ENCODE measurements at regions not wholly inside any gene's neighbourhood (a gene's known extent, or its start where the extent isn't known, plus 50 kb on each side); places are given as distances from the start of the nearest gene placed in this dataset.

DNA sequence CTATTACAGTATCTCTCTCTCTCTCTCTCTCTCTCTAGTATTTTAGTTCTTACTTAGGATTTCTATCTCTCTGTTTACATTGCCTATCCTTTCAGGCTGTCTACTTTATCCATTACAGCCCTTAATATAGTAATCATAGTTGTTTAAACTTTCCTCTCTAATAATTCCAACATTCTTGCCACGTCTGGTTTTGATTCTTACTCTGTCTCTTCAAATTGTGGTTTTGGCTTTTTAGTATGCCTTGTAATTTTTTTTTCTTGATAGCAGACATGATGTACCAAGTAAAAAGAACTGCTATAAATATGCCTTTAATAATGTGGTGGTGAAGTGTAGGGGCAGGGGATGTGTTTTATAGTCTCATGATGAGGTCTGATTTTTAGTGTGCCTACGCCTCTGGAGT, 1809.5 kb upstream of the CELF4 start:
- DNase-seq (ENCODE audit: low read depth): no peak
- in situ Hi-C loops (cut with HindIII; ENCODE audit: low pct_unique_long_range_greater_than_20kb, low sequenced_read_pairs): no loop called here

DNA sequence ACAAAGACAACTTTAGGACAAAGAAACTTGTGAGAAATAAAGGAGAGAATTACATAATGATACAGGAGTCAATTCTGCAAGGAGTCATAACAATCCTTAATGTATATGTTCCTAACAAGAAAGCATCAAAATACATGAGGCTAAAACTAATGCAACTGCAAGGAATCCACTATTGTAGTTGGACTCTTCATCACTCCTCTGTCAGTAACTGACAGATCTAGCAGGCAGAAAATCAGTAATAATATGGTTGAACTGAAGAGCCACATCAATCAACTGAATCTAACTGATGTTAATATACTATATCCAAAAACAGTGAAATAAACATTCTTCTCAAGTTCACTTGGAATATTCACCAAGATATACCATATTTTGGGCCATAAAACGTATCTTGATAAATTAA, 1806.4 kb upstream of the CELF4 start:
- DNase-seq (ENCODE audit: low read depth): no peak
- in situ Hi-C loops (cut with HindIII; ENCODE audit: low pct_unique_long_range_greater_than_20kb, low sequenced_read_pairs): no loop called here

DNA sequence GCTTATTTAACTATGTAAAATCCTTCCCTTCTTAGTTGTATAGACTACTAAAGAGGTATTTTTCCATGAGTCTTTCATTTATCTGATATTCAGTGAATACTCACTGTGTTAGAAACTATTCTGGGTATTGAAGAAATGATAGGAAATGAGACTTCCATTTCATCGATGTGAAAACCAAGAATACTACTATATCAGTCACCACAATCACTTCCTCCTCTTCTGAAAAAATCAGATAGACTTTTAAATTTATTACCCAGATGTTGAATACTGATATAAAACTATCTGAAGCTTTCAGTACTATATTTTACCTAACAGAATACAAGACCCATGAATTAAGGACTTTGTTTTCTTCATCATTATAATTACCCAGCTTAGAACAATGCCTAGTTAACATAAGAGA, 1801.1 kb upstream of the CELF4 start:
- in situ Hi-C loops (cut with HindIII; ENCODE audit: low pct_unique_long_range_greater_than_20kb, low sequenced_read_pairs): no loop called here
- DNase-seq (ENCODE audit: low read depth): no peak

DNA sequence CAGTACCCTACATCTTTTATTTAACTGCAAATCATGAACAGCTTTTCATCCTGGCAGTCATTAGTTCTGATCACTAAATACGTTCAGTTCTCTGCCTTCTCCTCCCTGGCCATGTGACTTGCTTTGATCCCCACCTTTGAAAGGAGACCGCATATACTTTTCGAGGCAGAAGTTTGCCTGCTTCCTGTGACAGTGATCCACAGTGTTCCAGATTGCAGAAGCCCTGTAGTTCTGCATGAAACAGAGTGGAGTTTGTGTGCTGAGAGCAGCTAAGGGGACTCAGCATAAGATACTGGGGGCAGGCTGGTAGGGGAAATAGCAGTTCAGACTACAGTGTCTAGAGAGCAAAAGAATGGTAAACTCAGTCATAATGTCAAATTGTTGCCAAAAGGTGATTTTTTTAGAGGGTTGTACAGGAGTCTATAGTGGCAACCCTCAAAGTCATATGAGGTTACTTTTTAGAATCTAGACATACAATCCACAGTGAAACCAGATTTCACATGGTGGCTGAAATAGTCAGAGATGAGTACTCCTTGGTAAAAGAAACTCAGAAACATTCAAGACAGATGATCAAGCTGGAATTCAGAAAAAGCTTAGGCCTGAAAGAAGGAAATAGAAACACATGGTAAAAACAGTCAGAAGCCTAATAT, 1800.4 kb upstream of the CELF4 start:
- DNase-seq (ENCODE audit: low read depth): no peak
- in situ Hi-C loops (cut with HindIII; ENCODE audit: low pct_unique_long_range_greater_than_20kb, low sequenced_read_pairs): no loop called here

DNA sequence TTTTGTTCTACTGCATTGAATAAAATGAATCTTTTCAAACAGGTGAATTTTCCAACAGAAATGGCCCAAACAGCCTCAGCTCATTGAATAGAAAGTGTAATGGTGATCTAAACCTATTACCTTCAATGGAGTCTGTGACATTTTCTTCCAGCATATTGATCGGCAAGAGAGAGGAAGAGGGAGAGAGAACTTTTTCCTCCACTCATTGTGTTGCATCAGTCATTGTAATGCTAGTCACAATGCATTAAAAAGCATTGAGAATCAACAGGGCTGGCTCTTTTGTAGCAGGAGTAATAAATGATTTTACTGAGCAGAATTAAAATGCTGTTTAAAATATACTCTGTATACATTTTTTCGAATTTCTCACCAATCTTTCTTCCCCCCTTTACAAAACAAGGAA, 1794.5 kb upstream of the CELF4 start:
- in situ Hi-C loops (cut with HindIII; ENCODE audit: low pct_unique_long_range_greater_than_20kb, low sequenced_read_pairs): no loop called here
- no peak for DNase-seq (ENCODE audit: low read depth)

DNA sequence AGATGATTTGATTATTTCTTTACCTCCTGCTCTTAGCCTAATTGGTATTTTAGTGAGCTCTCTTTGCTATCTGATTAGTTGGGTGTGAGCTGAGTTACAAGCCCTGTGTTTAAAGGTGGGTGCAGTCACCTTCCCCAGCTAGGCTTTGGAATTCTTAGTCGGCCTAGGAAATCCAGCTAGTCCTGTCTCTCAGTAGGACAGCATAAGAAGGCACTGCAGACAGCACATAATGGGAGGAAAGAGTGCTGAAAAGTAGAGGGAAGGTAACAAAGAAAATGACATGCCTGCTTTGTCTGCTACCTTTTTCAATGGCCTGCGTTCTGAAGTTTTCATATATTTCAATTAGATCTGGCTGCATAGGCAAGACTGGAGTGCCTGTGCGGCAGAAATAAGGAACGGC, 1794.0 kb upstream of the CELF4 start:
- DNase-seq (ENCODE audit: low read depth): no peak
- in situ Hi-C loops (cut with HindIII; ENCODE audit: low pct_unique_long_range_greater_than_20kb, low sequenced_read_pairs): no loop called here

DNA sequence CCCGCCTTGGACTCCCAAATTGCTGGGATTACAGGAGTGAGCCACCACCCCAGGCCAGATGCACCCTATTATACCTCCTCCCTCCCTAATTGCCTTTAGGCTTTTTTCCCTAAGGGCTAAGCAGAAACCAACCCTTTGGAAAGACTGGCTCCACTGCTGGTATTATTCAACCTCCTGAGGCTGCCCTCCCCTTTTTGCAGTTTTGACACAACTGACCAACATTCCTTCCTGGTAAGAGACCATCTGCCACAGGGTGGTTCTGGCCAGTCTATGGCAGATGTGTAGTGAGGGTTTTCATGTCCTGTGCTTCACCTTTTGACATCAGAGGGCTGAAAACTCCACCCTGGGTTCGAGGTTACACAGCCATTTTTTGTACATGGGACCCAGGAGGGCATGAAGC, 1785.3 kb upstream of the CELF4 start:
- in situ Hi-C loops (cut with HindIII; ENCODE audit: low pct_unique_long_range_greater_than_20kb, low sequenced_read_pairs): no loop called here
- DNase-seq (ENCODE audit: low read depth): no peak

DNA sequence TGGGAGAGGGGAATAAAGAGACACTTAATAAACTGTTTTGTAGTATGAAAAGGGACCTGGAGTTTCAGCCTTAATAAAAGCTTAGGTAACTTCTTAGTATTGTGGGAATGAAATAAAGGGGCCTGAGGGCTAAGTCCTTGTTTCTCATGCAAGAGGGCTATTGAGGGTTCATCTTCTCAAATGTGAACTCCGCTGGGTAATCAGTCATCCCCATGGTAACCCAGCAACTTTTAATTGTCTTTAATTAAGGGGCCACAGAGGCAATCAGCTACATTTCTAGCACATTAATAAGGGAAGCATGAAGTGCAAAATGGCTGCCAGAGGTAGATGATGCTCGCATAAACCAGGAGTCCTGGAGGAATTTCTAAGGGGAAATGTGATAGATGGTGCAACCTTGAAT, 1784.2 kb upstream of the CELF4 start:
- no peak for DNase-seq (ENCODE audit: low read depth)
- in situ Hi-C loops (cut with HindIII; ENCODE audit: low pct_unique_long_range_greater_than_20kb, low sequenced_read_pairs): no loop called here

DNA sequence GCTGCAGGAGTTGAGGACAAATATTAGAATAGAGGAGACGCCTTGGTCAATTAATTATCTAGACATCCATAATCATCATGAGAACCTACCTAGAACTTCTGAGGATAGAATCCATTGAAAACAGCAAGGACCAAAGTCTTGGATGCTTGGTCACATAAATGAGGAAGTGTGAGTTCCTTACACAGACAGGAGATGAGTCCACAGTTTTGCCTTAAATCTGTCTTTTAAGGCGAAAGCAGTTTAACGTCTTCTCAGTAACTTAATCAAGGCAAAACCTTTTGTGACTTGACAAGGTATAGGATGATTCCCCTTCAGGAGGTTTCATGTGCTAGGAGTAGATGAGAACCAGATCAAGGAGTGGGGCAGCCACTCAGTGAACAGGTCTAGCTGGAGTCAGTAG, 1783.2 kb upstream of the CELF4 start:
- in situ Hi-C loops (cut with HindIII; ENCODE audit: low pct_unique_long_range_greater_than_20kb, low sequenced_read_pairs): no loop called here
- no peak for DNase-seq (ENCODE audit: low read depth)

DNA sequence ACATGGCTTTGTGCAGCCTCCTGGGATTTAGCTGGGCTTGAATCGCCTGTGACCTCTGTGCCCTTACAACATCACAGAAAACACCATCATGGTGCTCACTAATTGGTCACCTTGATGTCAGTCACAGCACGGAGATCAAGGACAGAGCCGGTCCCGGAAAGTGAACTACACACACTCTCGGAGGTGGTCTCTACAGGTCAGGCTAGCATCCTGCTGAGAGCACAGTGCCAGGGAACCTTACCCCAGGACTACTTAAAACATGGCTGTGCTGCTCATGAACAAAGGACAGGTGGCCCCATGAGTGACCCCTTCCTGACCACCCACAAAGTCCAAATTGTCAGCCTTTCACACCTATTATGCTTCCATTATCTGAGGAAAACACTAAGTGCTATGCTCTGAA, 1782.1 kb upstream of the CELF4 start:
- DNase-seq (ENCODE audit: low read depth): no peak
- in situ Hi-C loops (cut with HindIII; ENCODE audit: low pct_unique_long_range_greater_than_20kb, low sequenced_read_pairs): no loop called here

DNA sequence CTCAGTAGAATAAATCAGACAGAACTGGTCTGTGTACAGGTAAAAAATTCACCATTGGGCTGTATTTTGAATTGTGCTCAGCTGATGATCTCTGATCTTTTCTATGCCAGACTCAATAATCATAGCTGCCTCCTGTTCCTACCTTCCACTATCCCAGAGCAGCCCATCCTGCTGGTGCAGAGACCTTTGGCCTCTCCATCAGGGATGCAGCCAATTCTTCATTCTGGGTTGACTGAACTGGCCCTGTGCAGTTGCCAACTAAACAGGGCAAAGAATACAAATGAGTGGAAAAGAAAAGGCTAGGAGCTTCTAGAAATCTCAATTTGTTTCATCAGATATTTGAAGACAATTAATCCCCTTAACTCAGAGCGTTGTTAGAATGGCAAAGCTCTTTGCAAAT, 1781.3 kb upstream of the CELF4 start:
- DNase-seq (ENCODE audit: low read depth): no peak
- in situ Hi-C loops (cut with HindIII; ENCODE audit: low pct_unique_long_range_greater_than_20kb, low sequenced_read_pairs): no loop called here

DNA sequence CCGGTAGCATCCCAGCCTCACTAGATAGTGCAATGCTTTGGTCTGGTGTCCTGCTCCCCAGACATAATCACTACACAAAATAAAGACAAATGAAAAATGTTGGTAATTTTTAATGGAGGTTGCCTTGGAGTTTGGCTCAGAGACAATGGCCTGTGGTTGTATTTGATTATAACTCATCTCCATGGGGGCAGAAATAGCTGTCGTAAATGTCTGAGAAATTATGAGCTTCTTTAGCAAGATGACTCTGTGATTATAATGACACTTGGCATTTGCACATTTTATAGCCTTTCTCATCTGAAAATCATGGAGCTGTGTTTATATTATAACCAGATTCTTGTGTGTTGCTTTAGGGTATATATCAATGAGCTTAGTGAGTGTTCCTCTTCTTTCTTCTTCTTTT, 1779.7 kb upstream of the CELF4 start:
- no peak for DNase-seq (ENCODE audit: low read depth)
- in situ Hi-C loops (cut with HindIII; ENCODE audit: low pct_unique_long_range_greater_than_20kb, low sequenced_read_pairs): no loop called here

DNA sequence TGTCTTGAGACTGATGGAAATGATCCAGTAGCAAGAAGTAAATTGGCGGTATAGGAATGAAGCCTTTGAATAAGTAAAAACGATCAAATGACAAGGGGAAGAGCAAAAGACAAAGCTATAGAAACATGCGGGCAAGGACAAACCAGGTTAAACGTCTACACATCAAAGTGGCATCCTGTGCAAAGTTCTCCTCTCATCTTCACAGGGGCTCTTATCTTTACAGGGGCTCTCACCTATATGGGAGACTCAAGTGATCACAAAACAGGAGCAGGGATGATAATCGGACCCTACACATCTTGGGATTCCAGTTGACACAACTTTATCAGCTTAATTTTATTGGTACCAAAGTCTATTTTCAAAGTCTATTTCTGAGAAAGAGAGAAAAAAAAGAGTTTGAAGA, 1778.9 kb upstream of the CELF4 start:
- no peak for DNase-seq (ENCODE audit: low read depth)
- in situ Hi-C loops (cut with HindIII; ENCODE audit: low pct_unique_long_range_greater_than_20kb, low sequenced_read_pairs): no loop called here

DNA sequence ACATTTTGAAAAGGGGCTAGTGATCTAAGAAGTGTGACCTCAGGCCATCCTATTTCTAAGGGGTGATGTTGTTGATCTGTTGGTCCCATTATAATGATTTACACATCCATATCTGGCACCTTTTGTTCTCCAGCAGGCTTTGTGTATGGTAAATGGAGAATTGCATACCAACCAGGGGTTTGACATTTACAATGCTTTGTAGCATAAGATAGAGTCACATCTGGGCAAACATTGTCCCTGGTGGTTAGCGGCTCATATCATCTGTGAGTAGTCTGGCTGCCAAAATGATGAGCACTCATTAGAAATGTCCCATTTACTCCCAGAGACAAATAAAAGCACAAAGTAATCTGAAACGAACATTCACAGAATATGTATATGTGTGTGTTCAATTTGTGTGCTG, 1775.5 kb upstream of the CELF4 start:
- no peak for DNase-seq (ENCODE audit: low read depth)
- in situ Hi-C loops (cut with HindIII; ENCODE audit: low pct_unique_long_range_greater_than_20kb, low sequenced_read_pairs): no loop called here

DNA sequence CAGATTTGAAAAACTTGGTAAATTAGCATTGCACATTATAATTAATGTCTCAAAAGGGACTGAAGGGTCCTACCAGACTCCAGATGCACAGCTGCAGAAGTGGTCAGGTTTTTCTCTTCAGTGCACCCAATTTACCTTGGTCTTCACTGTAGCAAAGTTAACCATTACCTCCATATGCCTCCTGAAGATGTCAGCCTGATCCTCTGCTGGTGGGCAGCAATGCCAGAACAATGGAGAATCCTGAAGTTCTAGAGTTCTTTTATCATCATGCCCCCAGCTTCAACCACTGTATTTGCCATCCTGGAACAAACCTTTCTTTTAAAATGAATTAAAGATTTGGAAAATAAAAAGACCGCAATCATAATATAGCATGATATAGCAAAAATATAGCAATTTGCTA, 1774.8 kb upstream of the CELF4 start:
- in situ Hi-C loops (cut with HindIII; ENCODE audit: low pct_unique_long_range_greater_than_20kb, low sequenced_read_pairs): no loop called here
- DNase-seq (ENCODE audit: low read depth): no peak

DNA sequence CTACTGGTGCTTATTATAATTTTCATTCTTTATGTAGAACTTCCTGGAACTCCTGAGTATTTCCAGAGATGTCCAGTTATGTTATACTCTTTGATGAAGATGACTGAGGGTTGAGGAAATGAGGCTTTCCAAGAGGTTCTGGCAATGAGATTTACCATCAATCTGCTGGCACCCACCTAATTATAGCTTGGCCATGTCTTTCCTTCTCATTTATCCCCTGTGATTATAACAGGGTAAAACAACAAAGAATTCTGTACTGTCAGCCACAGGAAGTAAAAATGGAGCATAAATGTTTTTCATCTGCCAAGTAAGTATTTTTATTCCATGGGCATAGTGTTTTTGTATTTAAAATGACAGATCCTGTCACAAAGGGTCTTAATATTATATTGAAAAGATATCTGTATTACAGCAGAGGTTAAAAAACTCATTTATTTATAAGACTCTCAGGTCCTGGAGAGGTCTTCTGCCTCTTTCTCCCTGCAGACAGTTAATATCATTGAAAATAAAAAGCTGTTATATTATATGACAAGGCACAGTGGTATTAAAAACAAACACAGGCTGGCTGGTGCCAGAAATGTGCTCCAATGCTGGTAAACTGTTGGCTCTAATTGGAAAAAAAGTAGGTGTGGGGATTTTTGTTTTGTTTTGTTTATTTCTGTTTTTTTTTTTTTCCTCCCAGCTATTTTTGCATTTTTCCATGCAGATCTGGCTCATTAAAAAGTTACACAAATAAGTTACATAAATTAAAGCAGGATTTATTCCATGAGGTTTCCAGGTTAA, 1764.1 kb upstream of the CELF4 start:
- no peak for DNase-seq (ENCODE audit: low read depth)
- in situ Hi-C loops (cut with HindIII; ENCODE audit: low pct_unique_long_range_greater_than_20kb, low sequenced_read_pairs): no loop called here

DNA sequence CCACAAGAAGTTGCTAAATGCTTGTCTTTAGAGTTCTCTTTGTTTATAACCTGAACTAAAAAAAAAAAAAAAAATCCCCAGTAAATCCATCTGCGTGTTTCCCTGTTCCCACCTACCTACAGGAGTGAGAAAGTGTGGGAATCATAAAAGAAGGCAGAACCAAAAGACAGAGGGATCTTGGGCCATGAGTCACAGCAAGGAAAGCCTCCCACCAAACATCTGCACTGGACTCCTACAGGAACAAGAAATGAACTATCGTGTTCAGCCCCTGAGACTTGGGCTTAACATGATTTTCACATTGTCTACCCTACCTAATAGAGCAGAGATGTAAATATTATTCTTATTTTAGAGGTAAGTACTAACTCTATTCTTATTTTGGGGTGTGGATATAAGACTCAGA, 1761.2 kb upstream of the CELF4 start:
- in situ Hi-C loops (cut with HindIII; ENCODE audit: low pct_unique_long_range_greater_than_20kb, low sequenced_read_pairs): no loop called here
- no peak for DNase-seq (ENCODE audit: low read depth)

DNA sequence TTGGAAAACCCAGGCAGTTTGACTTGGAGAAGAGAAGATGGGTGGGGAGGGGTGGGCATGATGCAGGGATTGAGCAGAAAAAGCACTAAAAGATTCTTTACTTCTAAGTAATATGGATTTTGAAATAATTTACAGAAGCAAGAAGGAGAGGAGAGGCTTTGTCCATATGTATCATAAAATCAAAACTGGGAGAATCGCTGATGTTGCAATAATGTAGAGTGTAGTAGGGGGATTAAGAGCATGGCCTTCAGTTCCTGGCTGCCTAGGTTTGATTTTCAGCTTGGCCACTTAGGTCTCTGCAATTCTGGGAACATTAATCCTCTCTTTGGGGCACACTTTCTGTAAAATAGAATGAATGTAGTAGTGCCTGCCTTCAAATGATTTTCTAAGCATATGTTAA, 1760.4 kb upstream of the CELF4 start:
- in situ Hi-C loops (cut with HindIII; ENCODE audit: low pct_unique_long_range_greater_than_20kb, low sequenced_read_pairs): no loop called here
- no peak for DNase-seq (ENCODE audit: low read depth)

DNA sequence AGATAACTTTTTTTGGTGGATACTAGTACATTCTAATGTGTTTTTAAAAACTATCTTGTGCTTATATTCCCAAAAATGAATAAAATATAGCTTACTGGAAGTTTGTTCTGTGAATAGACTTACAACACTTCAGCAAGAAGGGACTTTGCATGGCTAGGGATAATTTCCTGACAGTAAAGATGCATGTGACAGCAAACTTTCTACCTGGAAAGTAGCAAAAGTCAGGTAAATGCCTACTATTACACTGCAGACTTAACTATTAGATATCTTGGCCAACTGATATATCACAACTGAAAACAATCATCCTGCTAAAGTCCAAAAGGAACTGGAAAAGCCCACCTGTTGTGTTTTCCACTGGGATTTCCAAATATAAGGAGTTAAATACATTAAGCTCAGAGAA, 1753.5 kb upstream of the CELF4 start:
- in situ Hi-C loops (cut with HindIII; ENCODE audit: low pct_unique_long_range_greater_than_20kb, low sequenced_read_pairs): no loop called here
- DNase-seq (ENCODE audit: low read depth): no peak

DNA sequence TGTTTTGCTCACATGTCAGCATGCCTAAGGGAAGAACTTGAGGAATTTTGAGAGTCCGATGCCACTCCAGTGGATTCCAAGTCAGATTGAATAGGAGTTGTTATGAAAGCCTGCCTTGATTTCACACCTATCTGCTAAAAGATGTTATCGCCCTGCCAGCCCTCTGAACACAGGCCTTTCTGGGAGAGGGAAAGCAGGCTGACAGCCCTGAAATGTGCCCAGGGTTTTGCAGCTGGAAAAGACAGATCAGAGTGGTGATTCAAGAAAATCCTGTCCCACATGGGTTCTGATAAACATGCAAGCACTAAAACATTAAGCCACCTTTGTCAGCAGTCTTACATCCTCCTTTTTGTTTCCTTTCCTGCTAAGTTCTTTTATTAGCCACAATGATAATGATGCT, 1752.9 kb upstream of the CELF4 start:
- in situ Hi-C loops (cut with HindIII; ENCODE audit: low pct_unique_long_range_greater_than_20kb, low sequenced_read_pairs): no loop called here

More for the DNA sequence above, 1752.9 kb upstream of the CELF4 start:
- DNase-seq (ENCODE audit: low read depth): no peak

All from Caki2 (cell line).